OCI-LY3 (cell line): ENCODE measurements at regions not wholly inside any gene's neighbourhood (a gene's known extent, or its start where the extent isn't known, plus 50 kb on each side); places are given as distances from the start of the nearest gene placed in this dataset.

Source experiments
- CTCF ChIP-seq: fragments of 200-600, 300-600 bp; sonication (generic); IDR thresholded peaks from 2 replicates; pipeline ENCODE4 v1.5.1; 2014; ENCODE audit warnings: antibody characterized with exemption, low read length, low read depth
- EZH2phosphoT487 ChIP-seq: fragments of 200-600 bp; shearing (Covaris generic); IDR thresholded peaks from 2 replicates; pipeline ENCODE4 v1.6.1; 2018; ENCODE audit warnings: antibody characterized with exemption, mixed run types, low read depth

GRCh38 chr4:138887741-138888140 is 127.8 kb upstream of the NOCT start:
- TF ChIP-seq CTCF, result no peak
- TF ChIP-seq EZH2phosphoT487, result no peak
